ENCODE measurements at regions not wholly inside any gene's neighbourhood (a gene's known extent, or its start where the extent isn't known, plus 50 kb on each side); places are given as distances from the start of the nearest gene placed in this dataset.
"Not testable (repeated sequence)": the region's sequence is repeated elsewhere in the genome, so short reads cannot be mapped to it uniquely, and the experiment has no call there.

GRCh38 chr4:148634476-148634875 lies 192.3 kb upstream of the NR3C2 start:
- no peak for FAIRE-seq

GRCh38 chr4:148633720-148634119 lies 191.5 kb upstream of the NR3C2 start:
- FAIRE-seq: no peak

DNA sequence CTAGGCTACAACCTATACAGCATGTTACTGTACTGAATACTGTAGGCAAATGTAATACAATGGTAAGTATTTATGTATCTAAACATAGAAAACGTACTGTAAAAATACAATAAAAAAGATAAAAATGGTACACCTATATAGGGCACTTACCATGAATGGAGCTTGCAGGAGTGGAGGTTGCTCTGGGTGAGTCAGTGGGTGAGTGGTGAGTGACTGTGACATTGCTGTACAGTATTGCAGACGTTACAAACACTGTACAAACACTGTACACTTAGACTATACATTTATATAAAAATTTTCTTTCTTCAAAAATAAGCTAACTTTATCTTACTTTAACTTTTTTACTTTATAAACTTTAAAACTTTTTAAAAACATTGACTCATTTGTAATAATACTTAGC lies 190.3 kb upstream of the NR3C2 start:
- FAIRE-seq: no peak

GRCh38 chr4:148630051-148630450 lies 187.8 kb upstream of the NR3C2 start:
- no peak for FAIRE-seq

DNA sequence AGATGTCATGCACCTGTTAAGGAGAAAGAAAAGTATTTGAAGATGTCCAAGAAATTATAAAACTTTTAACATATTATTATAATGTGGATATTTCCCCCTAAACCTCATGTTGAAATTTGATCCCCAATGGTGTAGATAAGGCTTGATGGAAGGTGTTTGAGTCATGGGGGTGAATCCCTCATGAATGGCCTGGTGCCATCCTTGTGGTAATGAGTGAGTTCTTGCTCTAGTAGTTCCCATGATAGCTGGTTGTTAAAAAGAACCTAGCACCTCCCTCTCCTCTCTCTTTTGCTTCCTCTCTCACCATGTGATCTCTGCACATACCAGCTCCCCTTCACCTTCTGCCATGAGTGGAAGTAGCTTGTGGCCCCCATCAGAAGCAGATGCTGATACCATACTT lies 176.6 kb upstream of the NR3C2 start:
- FAIRE-seq: no peak

- no peak for FAIRE-seq
Observed at GRCh38 chr4:148608968-148609367, 166.8 kb upstream of the NR3C2 start.

- FAIRE-seq: not testable (repeated sequence)
Observed at GRCh38 chr4:148598418-148599207, 156.4 kb upstream of the NR3C2 start.

DNA sequence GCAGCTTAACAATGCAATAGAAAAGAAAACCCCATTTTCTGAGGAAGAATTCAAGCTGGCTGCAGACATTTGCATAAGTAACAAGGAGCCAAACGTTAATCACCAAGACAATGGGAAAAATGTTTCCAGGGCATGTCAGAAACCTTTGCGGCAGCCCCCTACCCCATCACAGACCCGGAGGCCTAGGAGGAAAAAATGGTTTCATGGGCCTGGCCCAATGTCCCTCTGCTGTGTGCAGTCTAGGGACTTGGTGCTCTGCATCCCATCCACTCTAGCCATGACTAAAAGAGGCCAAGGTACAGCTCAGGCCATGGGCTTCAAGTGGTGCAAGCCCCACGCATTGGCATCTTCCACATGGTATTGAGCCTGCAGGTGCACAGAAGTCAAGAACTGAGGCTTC lies 147.0 kb upstream of the NR3C2 start:
- no peak for FAIRE-seq

DNA sequence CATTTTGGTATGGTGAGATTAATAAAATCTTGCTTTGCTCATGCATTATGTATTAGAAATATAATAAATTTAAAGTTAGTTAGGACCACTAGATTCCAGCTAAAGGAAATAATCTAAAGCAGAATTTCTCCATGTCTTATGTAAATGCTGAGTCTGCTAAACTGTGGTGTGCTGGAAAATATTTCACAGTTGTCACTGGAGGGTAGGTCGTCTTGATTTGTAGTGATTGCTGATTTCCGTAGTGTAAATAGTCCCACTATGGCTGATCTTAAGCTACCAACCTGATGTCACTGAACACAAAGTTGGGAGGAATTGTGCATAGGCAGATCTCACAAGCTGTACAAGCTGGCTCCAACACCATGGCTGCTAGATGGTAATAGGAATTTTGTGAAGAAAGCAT lies 133.4 kb upstream of the NR3C2 start:
- FAIRE-seq: no peak

DNA sequence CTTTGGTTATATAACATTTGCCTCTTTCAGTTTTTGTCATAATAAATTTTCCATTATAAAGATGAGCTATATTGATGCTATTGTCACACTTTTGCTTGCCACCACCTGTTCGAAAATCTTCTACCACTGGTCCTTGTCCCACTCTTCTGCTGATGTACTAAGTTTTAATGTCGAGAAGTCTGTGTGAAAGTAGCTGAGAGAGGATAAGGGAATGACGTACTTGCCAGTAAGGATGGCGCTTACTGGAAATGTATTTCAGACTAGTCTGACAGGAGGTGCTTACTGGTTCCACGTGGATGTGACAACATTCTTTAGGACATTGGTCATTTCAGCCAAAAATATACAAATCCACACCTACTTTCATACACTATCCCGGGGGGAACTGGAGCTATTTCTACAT lies 132.7 kb upstream of the NR3C2 start:
- no peak for FAIRE-seq

DNA sequence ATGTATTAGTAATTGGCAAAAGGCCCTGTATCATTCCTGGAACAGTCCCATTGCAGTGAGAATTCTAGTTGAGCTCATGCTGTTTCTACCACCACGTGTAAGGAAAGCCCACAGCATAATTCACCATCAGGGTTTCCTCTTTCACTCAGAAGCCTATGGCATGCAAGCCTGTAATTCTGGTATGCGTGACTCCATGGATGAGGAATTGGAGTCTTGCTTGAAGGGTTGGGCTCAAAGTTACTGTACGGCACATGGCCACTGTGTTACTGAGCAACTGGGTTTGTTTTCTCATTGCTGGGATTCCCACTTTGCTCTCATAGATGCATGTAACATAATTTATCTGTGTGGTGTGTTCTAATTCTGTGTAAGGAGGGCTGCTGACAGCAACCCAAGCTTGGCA lies 132.3 kb upstream of the NR3C2 start:
- no peak for FAIRE-seq

DNA sequence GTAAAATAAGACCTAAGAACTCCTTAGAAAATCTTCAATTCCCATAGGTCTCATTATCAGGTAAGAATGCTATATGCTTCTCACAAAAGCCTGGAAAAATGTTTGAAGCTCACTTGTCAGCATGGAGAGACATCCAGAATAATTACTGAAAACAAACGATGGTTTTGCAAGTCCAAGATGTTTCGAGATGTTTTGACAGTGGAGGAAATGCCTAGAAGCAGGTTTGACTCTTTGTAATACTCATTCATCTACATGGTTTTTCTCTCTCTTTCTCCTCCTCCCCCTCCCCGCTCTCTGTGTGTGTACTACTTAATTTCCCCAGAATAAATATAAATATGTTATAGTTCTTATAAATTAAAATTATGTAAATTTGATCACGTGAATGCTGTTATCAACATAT lies 131.9 kb upstream of the NR3C2 start:
- FAIRE-seq: no peak

DNA sequence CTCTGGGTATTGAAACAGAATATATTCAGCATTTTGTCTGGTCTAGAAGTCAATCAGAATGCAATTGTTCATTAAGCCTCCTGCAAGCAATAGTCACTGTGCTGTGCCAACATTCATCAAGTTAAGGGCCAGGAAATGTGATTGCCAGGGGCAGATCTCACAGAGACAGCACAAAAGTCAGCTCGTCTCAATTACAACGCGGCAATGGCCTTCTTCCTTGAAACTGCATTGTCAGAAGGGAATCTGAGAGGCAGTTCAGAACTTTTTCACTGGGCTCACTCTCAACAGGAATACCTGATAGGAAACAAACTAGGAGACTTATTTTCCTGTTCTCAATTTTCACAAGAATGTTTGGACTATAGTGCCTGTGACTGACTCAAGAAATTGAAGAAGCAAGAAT lies 131.1 kb upstream of the NR3C2 start:
- FAIRE-seq: no peak

DNA sequence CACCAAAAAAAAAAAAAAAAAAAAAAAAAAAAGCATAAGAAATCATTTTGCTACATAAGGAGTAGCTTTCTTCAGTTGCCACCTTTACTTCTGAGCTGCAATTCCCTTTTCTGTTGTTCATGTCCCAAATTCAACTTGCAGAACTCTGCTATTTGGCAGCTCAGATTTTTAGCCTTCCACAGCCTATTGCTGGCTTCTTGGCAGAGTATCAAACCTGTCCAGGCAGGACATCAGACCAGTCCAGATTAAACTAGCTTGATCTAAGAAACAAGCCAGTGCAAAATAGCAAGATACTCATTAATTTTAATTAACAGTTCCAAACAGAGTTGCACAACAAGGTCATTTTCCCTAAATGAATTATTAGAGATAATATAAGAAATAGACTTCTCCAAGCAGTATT lies 123.6 kb upstream of the NR3C2 start:
- FAIRE-seq: no peak

DNA sequence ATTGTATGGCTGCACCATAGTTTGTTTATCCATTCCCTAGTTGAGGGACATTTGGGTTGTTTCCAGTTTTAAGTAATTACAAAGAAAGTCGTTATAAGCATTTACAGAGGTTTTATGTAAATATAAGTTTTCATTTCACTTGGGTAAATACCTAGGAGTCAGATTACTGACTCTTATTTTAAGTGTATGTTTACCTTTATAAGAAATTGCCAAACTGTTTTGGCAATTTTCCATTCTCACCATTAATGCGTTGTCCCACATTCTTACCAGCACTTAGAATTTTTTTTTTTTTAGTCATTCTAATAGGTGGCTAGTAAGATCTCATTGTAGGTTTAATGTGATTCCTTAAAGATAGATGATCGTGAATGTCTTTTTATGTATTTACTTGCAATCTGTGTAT lies 121.5 kb upstream of the NR3C2 start:
- FAIRE-seq: no peak

DNA sequence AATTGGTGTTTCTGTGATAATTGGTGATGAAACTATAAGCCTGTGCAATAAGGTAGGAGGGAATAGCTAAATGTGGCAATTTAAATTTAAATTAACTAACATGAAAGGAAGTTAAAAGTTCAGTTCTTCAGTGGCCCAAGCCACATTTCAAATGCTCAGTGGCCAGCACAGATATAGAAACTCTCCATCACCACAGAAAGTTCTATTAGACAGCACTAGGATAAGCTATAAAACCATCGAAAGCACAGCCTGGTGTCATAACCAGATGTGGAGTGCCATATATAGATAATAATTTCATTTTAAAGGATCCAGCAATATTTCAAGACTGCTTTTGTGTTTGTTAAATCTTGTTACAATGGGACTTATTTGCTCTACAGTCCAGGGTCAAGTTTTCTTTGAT lies 119.3 kb upstream of the NR3C2 start:
- FAIRE-seq: no peak

- no peak for FAIRE-seq
Observed at GRCh38 chr4:148557793-148558192, 115.6 kb upstream of the NR3C2 start.

DNA sequence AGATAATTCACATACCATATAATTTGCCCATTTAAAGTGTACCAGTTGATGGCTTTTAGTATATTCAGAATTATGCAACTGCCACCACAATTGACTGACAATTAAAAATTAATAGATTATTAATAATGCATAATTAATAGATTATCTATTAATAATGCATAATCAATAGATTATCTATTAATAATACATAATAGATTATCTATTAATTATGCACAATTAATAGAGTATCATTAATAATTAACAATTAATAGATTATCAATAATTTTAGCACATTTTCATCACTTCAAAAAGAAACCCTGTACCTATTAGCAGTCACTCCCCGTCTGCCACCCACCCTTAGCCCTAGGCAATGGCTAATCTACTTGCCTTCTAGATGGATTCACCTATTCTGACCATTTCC lies 108.6 kb upstream of the NR3C2 start:
- FAIRE-seq: no peak

DNA sequence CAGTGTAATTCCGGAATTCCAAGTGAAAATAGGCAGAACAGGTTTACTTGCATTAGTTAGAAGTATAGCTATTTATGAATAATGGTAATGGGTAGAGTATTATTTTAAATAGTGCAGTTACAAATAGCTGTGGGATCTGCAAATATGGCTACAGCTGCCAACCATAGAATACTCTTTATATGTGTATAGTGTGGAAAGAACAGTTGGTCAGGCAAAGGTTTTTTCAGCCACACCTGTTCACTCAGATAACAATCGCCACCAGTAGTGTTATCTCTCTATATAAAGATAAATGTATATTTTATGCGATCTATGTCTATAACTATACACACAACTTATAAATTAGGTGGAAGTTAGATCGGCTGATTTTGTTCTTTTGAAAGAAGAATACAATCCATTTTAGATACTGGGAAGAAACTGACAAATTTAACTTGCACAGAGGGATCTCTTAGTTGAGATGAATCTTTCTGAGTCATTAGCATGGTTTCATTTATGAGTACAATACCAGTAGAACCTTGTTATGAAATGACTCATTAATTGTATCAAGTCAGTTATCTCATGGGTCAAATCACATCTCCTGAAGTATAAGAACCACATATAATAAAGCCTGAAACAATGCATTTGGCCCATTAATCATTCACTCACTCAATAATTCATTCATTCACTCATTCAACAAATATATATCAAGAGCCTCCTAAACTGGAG lies 100.9 kb upstream of the NR3C2 start:
- FAIRE-seq: no peak

DNA sequence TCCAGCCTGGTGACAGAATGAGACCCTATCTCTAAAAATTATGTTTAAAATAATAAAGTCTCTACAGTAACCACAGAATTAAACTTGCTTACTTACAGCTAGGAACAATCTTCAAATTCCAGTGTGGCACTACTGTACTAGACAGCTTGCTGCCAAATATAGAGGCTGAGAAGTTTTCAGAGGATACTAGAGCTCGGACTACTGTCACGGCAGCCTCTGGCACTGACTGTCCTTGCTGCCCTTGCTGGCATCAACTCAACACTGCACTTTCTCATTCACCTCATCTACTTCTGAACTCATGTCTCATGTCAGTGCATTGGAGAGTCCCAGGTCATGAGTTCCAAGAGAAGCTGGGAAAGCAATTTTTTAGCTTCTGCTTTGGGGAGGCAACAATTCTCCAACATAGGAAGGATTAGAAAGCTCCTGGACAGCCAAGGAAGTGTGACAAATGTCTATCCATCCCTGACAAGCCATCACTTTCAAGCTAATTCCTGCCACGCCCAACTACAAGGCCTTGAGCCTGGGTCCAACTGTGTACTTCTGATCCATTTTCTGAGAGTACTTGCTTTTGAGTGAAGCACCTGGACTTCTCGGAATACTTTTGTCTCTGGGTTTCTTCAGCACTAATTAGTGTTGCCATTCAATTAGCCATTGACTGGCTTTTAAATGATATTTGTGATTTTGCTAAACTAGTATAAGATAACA lies 98.6 kb upstream of the NR3C2 start:
- FAIRE-seq: no peak

DNA sequence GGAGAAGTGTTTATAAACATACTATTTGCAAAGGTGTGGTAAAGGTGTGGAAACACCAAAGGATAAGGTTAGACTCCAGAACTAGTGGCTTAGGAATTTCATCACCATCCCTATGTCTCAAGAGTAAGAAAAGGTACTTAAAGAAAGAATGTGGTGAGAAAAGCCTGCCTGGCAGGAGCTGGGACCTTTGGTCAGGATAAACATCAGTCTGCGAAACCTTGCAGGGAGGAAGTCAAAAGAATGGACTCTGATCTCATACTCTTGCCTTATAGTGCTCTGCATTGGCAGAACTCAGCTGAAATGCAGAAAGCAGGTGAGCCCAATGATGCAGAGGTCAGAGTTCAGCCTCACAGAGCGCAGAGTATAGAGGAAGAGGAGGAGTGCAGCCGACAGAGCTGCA lies 97.2 kb upstream of the NR3C2 start:
- FAIRE-seq: no peak

DNA sequence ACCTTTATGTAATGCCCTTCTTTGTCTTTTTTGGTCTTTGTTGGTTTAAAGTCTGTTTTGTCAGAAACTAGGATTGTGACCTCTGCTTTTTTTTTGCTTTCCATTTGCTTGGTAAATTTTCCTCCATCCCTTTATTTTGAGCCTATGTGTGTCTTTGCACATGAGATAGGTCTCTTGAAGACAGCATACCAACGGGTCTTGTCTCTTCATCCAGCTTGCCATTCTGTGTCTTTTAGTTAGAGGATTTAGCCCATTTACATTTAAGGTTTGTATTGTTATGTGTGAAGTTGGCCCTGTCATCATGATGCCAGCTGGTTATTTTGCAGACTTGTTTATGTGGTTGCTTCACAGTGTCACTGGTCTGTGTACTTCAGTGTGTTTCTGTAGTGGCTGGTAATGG lies 91.6 kb upstream of the NR3C2 start:
- not testable (repeated sequence) for FAIRE-seq

DNA sequence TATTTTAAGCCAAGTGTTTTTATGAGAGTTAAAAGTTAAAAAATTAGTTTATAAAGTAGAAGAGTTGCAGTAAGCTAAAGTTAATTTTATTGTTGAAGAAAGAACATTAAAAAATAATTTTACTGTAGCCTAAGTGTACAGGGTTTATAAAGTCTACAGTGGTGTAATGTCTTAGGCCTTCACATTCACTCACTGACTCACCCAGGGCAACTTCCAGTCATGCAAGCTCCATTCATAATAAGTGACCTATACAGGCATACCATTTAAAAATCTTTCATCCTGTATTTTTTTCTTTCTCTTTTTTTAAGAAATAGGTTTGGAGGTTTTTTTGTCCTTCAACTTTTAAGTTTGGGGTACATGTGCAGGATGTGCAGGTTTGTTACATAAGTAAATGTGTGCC lies 87.9 kb upstream of the NR3C2 start:
- FAIRE-seq: no peak

DNA sequence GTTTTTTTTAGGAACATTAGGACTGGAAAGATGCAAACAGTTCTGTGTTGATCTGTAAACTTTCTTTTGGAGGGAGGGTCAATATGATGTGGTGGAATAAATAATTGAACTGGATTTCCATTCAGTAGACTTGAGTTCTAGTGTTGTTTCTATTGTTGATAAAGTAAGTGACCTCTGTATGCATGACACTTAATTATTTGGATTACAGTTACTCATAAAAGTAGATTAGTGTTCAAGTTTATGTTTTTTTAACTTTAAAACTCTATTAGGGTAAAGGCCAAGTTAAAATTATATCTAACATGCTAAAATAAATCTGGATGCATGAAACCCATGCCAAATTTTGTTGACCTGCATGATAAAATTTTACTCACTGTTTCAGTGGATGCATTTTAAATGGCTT lies 85.4 kb upstream of the NR3C2 start:
- no peak for FAIRE-seq

All from A204.1 (cell line).